NCI-H510A (cell line): ENCODE measurements at regions not wholly inside any gene's neighbourhood (a gene's known extent, or its start where the extent isn't known, plus 50 kb on each side); places are given as distances from the start of the nearest gene placed in this dataset.
A peak's percentile ranks its signal among the peaks of the same experiment; 100 is the strongest.
"Not testable (repeated sequence)": the region's sequence is repeated elsewhere in the genome, so short reads cannot be mapped to it uniquely, and the experiment has no call there.

Experiments used
- DNase-seq: peaks from one replicate; lab custom pipeline; 2025; lab: John Stamatoyannopoulos, UW

- no peak for DNase-seq
These were observed 699.8 kb downstream of the PTPRU start for GRCh38 chr1:29936031-29936544.

DNA sequence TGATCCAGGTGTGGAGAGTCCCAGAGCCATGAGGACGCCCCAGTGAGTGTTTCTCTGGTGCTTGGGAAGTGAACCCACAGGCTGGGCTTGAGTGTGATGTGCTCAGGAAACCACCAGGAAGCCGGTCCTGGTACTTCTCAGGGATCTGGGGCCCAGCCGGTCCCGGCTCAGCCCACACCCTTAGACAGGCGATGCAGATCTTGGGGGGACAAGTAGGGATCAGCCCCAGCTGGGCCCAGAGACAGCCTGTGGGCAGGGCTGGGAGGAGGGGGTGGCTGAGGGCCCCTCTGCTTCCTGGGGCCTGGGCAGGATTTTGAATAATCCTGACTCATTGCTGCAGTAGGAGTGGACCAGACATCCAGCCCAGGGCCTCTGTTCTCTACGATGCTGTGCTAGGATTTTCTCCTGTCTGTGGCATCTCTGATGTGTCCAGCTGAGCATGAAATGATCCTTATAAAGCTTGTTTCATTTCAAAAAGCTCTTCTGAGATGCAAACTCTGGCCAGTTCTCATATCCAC lies 698.0 kb downstream of the PTPRU start:
- DNase-seq: no peak

DNA sequence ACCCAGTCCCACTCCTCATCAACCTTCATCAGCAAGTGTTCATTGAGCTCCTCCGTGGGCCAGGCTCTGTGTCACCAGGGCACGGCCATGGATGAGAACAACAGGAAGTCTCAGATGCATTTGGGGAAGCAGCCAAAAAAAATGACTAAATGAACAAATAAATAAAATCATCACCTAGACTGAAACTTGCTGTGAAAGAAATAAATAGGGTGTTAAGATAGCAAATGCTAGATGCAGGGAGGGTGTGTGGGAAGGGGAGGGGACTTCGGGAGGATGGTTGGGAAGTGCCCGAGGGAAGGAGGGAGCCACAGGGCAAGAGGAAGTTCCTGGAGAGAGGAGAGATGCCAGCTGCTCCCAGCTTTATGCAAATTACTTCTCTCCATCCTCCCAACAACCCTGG lies 696.7 kb downstream of the PTPRU start:
- peak; percentile 38 for DNase-seq

DNA sequence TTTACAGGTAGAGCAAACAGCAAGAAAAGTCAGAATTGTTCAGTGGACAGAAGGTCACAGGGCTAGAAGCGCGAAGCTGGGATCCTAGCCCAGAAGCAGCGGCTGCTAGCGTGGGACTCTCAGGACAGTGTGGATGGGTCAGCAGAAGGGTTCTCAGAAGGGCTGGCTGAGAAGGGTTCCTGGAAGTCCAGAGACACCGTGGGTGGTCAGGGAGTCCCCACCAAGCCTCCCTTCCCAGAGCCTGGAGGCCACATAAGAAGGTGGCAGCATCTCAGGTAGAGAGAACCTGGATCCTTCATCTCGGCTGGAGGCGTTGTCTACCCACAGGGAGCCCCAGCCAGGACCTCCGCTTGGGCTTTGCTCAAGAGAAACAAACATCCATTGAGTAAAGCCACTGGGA lies 696.3 kb downstream of the PTPRU start:
- DNase-seq: no peak

GRCh38 chr1:29931477-29932175 lies 695.3 kb downstream of the PTPRU start:
- DNase-seq: no peak

GRCh38 chr1:29925058-29925457 lies 688.7 kb downstream of the PTPRU start:
- no peak for DNase-seq

DNA sequence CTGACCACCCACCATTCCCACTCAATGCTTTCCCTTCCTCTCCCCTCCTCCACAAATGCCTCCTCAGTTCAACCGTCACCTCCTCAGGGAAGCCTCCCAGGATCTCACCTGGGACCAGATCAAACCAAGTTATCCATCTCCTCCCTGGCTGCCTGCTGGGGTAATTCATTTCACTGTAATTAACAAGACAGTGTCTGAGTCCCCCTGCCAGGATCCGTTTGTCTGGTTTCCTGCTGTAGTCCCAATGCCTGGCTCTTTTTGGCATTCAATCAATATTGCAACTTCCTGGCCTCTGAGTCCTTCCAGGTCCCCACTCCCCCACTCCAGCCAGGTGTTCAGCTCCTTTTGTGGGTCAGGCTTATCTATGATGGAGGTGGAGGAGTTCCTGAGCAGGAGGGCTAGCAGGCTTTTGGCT lies 687.7 kb downstream of the PTPRU start:
- no peak for DNase-seq

- DNase-seq: no peak
These were observed 685.4 kb downstream of the PTPRU start for GRCh38 chr1:29921741-29922140.

GRCh38 chr1:29920784-29921183 lies 684.5 kb downstream of the PTPRU start:
- DNase-seq: no peak

DNA sequence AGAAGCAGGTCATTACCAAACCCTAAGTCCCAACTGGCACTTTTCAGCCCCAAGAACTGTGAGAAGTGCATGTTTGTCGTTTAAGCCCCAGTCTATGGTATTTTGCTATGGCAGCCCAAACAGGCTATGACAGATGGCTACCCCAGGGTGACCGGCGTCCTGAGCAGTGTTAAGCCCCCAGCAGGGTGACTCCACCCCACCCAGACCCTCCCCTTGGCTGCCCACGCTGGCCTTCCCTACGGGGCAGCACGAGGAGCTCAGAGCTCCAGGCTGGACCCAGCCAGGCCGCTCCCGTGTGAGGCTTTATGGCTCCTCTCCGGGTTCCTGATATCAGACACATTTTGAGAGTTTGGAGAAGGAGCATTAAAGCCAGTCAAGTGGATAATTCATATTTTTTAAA lies 684.0 kb downstream of the PTPRU start:
- DNase-seq: no peak

DNA sequence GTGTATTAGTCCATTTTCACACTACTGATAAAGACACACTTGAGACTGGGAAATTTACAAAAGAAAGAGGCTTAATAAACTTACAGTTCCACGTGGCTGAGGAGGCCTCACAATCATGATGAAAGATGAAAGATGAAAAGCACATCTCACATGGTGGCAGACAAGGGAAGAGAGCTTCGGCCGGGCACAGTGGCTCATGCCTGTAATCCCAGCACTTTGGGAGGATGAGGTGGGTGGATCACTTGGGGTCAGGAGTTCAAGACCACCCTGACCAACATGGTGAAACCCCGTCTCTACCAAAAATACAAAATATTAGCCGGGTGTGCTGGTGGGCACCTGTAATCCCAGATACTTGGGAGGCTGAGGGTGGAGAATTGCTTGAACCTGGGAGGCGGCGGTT lies 682.7 kb downstream of the PTPRU start:
- not testable (repeated sequence) for DNase-seq

DNA sequence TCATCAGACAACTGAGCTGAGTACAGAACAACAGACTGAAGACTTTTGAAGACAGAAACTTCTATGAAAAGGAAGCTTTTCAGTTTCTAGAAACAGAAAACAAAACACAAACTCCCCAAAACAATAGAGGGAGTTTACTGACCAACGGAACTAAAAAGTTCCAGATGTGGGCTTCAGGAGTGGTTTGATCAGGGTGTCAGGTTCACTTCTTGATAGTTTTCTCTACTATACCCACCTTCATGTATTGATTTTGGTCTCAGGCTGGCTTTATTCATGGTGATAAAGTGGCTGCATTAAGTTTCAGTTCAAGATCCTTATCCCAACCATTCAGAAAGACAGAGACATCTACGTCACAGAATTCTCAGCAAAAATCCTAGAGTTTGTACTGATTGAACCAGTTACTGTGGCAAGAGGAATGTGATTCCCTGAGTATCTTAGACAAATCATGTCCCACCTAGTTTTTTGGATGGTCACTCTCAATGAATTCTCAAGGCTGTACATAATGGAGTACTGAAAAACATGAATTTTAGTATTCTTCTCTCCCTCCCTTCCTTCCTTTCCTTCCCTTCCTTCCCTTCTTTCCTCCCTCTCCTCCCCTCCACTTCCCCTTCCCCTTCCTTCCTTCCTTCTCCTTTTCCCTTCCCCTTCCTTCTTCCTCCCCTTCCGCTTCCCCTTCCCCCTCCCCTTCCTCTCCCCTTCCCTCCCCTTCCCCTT lies 680.5 kb downstream of the PTPRU start:
- DNase-seq: no peak

DNA sequence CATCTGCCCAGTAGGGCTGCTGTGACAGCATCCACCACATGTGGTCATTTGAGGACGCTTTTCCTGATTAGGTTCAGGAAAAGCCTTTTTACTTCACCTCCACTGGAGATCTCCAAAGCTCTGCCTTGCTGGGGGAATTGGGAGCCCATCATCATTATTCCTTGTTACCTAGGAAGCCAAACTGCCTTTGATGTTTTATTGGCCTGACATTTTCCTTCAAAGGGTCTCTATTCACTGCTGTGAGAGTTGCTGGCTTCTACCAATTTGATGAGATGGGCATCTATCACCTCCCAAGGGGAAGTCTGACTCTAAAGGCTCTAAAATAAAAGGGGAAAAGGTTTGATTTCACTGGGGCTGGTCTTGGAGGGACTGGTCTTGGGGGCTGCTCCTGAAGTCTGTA lies 678.6 kb downstream of the PTPRU start:
- DNase-seq: no peak

- DNase-seq: no peak
These were observed 676.1 kb downstream of the PTPRU start for GRCh38 chr1:29912425-29912824.

GRCh38 chr1:29909962-29910361 lies 673.6 kb downstream of the PTPRU start:
- DNase-seq: no peak

- no peak for DNase-seq
These were observed 671.3 kb downstream of the PTPRU start for GRCh38 chr1:29907596-29907995.

DNA sequence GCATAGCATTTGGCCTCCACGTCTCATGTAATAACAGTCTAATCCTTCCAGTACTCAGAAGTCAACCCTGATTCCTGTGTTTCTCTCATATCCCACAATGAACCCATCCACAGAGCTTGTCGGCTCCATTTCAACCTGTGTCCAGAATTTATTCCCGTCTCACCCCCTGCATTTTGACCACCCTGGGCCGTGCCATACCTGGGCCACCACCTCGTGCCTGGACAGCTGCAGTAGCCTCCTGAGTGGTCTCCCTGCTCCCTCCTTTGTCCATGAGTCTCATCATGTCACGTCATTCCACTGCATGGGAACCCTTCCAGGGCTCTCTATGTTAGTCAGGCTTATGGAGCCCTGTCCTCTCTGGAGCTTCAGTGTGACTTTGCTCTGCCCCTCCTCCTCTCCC lies 670.6 kb downstream of the PTPRU start:
- no peak for DNase-seq

DNA sequence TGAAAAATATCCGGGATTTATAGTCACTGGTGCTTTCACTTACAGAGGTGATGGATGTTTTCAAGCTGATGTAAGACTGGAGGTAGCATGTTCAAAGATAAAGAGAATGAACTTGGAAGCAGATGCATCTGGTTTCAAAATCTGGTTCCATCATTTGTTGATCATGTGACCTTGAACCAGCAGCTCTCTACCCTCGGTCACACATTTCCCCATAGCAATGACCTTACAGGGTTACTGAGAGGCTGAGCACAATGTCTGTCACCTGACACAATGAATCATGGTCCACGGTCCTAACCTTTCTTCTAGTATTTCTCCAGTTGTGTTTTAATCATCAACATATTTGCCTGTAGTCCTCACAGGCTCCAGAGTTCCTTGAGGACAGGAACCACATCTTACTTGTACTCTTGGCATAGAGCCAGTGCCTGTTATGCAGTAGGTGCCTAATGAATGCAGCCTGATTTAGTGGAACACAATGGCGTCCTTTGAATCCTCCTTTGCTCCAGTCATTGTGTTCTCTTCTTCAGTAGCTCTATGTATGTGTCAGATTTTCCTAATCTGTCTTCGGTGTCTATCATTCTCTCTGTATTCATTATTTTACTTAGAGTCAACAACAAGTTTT lies 667.3 kb downstream of the PTPRU start:
- no peak for DNase-seq

GRCh38 chr1:29901624-29902325 lies 665.5 kb downstream of the PTPRU start:
- no peak for DNase-seq

GRCh38 chr1:29900712-29901111 lies 664.4 kb downstream of the PTPRU start:
- DNase-seq: no peak

DNA sequence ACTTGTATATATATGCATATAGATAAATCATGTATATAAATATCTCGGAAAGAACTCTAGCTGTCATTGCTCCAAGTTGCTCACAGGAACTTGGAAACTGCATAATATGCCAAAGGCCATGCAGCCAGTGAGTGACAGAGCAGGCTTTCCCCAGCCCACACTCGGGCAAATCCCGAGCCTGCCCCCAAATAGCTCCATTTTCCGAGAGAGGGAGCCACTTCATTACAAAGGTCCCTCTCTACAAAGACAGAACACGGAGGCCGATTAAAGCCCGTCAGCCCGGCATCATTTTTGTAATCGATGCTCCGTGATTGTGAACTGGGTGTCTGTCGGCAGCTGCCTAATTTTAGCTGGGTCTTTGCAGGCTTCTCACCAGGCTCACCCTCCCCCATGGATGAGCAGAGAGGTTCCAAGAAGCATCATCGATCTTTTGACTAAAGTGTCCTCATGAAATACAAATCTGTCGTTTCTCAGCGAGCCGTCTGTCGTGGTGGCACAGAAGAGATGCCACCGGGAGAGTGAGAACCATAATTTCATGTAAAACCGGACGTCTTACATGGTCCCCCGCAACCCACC lies 663.9 kb downstream of the PTPRU start:
- no peak for DNase-seq
